HG03045 (cell line): ENCODE measurements at regions not wholly inside any gene's neighbourhood (a gene's known extent, or its start where the extent isn't known, plus 50 kb on each side); places are given as distances from the start of the nearest gene placed in this dataset.
"Not testable (repeated sequence)": the region's sequence is repeated elsewhere in the genome, so short reads cannot be mapped to it uniquely, and the experiment has no call there.

Experiments
- ATAC-seq: cut with Tn5 transposase; IDR thresholded peaks from one replicate; pipeline ENCODE4 v1.9.1; 2021; ENCODE audit warnings: mild to moderate bottlenecking, moderate library complexity; ENCODE audit not compliant: unreplicated experiment

DNA sequence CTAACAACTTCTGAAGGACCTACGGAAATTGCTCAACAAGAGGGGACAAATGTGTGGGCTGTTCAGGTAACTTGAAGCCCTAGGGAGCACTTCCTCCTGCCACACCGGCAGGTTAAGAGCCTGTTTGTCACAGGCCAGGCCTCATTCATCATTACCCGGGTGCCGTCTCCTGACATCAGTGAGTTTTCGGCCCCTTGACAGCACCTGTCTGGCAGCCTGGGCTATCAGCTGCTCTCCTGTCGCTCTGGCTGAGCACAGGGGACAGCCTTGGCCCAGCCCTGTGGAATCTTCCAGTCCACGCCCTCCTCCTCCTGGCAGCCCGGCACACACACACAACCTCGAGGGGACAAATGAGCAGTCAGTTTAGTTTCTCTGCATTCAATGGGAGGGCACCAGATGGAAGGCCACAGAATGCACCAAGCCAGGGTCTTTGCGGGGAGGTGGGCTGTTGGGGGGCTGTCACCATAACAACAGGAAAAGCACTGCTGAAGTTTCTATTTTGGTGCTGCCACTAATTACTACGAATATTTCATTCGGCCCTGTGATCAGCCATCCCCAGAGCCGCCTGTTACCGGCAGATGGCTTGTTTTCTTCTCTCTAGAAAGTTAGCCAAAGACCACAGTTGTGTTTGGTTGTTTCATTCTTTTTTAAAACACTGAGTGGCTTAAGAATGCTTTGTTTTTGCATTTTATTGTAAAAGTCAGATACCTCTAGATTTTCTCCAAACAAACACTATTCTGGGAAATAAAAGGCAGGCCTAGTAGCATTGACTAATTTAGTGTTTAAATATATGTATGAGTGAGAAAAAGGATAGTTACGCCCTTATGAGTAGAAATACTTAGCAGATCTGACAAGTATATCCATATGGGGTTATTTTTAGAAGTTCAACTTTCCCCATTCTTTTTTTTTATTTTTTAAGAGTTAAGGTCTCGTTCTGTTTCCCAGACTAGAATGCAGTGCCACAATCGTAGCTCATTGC, 189.9 kb upstream of the NDUFV2 start:
- ATAC-seq = no peak

DNA sequence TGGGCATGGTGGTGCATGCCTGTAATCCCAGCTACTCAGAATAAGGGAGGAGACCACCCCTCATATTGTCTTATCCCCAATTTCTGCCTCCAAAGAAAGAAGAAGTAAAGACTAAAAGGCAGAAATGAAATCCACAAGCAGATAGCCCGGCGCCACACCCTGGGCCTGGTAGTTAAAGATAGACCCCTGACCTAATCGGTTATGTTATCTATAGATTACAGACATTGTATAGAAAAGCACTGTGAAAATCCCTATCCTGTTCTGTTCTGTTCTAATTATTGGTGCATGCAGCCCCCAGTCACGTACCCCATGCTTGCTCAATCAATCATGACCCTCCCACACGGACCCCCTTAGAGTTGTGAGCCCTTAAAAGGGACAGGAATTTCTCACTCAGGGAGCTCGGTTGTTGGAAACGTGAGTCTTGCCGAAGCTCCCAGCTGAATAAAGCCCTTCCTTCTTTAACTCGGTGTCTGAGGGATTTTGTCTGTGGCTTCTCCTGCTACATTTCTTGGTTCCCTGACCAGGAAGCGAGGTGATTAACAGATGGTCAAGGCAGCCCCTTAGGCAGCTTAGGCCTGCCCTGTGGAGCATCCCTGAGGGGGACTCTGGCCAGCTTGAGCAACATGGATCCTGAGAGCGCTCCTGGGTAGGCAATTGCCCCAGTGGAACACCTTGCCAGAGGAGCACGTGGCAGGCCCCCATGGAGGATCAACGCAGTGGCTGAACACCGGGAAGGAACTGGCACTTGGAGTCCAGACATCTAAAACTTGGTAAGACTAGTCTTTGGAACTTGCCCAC, 188.7 kb upstream of the NDUFV2 start:
- ATAC-seq = not testable (repeated sequence)

DNA sequence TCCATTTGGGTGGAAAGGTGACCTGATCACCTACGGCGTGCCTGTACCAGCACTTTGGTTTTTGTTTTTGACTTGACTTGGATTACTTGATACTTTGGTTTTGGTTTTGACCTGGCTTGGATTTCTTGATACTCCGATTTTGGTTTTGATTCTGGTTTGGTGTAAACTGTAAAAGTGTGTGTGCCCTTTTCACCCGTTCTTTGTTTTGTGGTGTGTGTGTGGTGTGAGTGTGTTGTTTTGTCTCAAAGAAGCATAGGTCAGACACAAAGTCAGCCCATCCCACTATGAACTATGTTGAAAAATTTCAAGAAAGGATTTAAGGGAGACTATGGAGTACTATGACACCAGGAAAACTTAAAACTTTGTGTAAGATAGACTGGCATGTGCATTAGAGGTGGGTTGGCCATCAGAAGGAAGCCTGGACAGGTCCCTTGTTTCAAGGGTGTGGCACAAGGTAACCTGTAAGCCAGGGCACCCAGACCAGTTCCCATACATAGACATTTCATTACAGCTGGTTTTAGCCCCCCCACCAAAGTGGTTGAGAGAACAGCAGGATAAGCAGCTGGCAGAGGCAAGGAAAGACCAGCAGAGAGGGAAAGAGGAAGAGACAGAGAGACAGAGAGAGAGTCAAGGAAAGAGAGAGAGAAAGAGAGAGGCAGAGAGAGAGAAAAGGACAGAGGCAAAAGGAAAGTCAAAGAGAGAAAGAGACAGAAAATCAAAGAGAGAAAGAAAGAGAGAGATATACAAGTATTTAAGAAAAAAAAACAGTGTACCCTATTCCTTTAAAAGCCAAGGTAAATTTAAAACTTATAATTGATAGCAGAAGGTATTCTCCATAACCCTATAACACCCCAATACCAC, 187.9 kb upstream of the NDUFV2 start:
- not testable (repeated sequence) for ATAC-seq

DNA sequence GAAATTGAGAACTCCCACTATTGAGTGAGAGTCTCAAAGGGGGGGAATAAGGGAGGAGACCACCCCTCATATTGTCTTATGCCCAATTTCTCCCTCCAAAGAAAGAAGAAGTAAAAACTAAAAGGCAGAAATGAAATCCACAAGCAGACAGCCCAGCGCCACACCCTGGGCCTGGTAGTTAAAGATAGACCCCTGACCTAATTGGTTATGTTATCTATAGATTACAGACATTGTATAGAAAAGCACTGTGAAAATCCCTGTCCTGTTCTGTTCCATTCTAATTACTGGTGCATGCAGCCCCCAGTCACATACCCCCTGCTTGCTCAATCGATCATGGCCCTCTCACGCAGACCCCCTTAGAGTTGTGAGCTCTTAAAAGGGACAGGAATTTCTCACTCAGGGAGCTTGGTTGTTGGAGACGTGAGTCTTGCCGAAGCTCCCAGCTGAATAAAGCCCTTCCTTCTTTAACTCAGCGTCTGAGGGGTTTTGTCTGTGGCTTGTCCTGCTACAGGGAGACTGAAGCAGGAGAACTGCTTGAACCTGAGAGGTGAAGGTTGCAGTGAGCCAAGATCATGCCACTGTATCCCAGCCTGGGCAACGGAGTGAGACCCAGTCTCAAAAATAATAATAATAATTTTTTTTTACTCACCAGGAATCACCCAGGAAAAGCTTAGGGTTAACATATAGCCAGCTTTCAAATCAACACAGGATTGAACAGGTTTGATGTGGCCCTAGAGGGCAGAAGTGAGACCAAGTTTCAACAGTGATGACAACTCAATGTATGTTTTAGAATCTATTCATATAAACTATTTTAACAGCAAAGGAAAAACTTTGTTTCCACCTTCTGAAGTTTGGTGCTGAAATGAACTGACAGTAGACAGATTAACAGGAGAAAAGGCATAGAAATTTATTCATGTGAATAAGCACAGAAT, 181.4 kb upstream of the NDUFV2 start:
- ATAC-seq = not testable (repeated sequence)

DNA sequence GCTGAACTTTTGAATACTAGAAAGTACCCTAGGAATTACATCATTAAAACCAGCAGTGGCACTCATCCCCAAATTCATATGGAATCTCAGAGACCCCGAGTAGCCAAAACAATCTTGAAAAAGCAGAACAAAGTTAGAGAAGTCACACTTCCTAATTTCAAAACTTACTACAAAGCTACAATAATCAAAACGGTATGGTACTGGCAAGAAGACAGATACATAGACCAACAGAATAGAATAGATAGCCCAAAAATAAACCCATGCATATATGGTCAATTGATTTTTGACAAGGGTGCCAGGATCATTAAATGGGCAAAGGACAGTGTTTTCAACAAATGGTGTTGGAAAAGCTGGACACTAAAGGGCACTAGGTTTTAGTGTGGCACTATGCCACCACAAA, 176.0 kb upstream of the NDUFV2 start:
- no peak for ATAC-seq

DNA sequence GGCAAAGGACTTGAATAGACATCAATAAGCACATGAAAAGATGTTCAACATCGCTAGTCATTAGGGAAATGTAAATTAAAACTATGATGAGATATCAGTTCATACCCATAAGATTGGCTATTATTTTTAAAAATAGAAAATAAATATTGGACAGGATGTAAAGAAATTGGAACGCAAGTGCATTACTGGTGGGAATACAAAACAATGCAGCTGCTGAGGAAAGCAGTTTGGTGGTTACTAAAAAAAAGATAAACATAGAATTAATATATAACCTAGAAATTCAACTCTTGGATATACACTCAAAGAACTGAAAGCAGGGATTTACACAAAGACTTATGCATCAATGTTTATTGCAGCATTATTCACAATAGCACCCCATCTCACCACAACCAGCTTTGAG, 174.5 kb upstream of the NDUFV2 start:
- ATAC-seq = no peak

DNA sequence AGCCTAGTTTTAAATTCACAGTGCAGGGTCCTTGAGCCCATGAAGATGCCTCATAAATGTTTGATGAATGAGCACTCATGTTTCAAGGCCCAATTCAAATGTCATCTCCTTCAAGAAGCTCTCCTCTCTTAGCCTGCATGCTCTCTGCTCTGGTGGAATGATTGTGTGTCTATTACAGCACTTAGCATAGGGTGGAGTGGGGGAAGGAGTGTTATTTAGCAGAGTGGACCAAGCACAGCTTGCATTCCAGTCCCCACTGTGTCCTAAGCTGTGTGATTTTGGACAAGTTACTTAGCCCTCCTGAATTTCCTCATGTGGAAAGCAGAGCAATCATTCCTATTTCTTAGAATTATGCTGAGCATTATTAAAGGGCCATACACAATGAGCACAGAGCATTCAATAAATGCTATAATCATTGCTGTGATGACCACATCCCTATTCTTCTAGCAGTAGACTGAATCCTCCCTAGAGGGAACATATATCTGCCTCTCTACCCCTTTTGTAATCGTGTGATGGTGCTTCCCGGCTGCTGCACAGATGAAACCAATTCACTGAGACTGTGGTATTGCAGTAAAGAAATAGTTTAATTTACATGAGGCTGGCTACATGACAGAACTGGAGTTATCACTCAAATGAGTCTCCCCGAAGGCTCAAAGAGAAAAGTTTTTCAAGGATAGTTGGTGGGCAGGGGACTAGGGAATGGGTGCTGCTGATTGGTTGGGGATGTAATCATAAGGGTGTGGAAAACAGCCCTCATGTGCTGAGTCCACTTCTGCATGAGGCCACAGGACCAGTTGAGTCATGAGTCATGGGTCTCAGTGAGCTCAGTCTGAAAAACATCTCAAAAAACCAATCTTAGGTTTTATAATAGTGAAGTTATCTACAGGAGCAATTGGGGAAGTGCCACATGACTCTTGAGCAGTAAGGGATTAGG, 173.4 kb upstream of the NDUFV2 start:
- ATAC-seq = no peak

DNA sequence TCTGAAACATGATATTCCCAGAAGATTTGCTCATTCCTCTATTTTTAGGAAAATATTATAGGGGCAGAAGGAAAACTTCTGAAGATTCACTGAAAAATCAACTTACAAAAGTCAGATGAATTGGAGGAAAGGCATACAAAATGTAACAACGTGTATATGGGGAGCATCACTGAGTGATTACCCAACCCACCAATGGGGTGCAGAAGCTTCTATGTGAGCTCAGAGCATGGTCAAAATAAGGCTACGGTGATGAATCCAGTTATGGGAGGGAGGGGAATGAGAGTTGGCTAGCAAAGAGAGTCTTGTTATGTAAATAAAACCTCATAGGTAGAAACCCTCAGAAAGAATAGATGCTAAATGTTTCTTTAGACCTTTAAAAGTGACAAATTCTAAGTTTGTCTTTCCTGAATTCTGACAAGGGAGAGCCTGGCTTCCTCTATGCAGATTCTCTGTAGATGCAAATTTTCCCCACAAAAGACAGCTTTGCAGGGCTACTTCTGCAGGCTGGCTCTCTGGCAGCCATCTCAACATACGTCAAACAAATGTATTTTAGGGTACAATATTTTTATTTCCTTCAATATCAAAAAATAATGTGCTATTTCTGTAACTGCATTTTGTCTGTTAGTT, 171.4 kb upstream of the NDUFV2 start:
- ATAC-seq = no peak

DNA sequence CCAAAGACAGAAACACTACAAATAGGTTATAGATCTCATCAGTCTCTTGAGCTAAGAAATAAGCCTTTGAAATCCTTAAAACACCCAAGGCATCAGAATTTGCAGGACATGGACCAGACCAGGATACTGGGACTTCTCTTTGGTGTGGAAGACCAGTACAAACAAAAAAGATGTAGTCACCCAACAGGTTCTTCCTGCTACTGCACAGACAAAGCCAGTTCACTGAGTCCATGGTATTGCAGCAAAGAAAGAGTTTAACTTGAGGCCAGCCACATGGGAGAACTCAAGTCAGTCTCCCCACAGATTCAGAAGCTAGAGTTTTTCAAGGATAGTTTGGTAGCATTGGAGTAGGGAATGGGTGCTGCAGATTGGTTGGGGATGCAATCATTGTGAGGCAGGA, 169.6 kb upstream of the NDUFV2 start:
- ATAC-seq = no peak

DNA sequence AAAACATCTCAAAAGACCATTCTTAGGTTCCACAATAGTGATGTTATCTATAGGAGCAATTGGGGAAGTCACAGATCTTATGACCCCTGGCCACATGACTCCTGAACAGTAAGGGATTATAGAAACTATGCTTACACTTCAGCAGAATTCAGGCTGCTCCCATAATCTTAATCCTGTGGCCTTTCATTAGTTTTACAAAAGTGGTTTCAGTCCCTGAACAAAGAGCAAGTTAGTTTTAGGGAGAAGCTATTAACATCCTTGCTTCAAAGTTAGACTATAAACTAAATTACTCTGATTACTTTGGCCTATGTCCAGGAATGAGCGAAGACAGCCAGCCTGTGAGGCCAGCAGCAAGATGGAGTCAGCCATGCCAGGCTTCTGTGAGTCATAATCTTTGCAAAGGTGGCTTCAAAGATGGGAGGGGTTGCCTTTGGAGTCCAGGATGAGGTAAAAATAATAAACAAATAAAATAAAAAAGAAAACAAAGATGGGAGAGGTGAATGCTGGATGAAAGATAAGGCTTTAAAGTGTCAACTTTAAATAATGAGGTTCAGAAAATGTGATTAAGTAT, 168.7 kb upstream of the NDUFV2 start:
- no peak for ATAC-seq

DNA sequence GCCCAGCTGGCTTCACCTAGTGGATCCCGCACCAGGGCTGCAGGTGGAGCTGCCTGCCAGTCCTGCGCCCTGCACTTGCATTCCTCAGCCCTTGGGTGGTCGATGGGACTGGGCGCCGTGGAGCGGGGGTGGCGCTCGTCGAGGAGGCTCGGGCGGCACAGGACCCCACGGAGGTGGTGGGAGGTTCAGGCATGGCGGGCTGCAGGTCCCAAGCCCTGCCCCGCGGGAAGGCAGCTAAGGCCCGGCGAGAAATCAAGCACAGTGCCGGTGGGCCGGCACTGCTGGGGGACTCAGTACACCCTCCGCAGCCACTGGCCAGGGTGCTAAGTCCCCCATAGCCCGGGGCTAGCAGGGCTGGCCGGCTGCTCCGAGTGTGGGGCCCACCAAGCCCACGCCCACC, 167.2 kb upstream of the NDUFV2 start:
- not testable (repeated sequence) for ATAC-seq

DNA sequence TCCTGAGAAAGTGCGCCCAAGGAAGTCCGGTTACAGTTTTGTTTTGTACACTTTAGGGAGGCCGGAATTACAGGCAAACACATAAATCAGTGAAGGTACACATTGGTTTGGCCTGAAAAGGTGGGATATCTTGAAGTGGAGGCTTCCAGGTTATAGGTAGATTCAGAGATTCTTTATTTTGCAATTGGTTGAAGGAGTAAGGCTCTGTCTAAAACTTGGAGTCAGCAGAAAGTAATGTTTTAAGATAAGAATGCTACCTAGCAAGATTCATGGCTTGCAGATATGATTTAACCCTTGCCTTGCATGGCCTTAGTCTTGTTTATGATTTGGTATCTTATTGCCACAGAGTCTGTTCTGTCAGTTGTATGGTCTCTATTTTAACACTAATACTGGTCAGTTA, 165.9 kb upstream of the NDUFV2 start:
- ATAC-seq = no peak

DNA sequence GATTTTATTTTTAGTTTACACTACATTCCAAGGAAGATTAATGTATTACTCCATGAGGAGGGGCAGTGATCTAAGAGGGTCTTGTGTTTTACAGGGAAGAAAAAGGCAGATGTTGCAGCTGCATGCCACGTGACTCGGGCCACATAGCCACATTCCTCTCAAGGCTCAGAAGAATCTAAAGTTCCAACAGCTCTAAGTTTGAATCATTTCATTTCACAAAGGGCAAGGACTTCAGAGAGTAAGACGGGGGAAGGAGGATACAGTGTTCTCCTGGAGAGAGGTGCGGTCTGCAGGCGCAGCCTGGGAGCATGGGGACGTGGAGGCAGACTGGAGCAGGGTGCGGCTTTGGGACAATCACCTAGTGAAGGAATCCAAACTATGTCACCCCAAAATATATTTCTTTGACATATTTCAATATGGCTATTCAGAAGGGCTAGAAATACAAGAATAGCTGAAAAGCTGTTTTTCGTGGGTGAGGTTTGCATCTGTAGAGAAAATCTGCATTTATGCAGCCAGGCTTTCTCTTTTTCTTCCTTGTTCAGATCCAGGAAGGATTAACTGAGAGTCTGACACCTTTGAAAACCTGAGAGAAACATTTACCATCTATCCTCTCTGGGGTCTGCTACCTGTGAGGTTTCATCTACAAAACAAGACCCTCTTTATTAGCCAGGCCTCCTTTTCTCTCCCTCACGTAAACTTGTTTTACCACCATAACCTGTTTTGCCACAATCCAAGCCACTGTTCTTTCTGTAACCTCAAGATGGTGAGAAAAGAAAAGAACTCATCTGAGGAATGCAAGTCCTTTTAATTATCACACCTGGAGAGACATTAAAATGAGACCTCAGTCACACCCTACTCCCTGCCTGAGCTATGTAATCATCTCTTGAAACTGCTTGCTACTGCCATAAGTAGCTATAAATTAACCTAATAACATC, 165.1 kb upstream of the NDUFV2 start:
- no peak for ATAC-seq

DNA sequence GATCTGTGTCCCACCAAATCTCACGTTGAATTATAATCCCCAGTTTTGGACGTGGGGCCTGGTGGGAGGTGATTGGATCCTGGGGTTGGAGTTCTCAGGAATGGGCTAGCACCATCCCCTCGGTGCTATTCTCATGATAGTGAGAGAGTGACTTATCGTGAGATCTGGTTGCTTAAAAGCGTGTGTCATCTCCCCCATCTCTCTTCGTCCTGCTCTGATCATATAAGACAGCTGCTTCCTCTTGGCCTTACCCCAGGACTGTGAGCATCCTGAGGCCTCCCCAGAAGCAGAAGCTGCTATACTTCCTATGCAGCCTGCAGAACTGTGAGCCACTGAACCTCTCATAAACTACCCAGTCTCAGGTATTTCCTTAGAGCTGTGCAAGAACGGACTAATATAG, 163.7 kb upstream of the NDUFV2 start:
- no peak for ATAC-seq

DNA sequence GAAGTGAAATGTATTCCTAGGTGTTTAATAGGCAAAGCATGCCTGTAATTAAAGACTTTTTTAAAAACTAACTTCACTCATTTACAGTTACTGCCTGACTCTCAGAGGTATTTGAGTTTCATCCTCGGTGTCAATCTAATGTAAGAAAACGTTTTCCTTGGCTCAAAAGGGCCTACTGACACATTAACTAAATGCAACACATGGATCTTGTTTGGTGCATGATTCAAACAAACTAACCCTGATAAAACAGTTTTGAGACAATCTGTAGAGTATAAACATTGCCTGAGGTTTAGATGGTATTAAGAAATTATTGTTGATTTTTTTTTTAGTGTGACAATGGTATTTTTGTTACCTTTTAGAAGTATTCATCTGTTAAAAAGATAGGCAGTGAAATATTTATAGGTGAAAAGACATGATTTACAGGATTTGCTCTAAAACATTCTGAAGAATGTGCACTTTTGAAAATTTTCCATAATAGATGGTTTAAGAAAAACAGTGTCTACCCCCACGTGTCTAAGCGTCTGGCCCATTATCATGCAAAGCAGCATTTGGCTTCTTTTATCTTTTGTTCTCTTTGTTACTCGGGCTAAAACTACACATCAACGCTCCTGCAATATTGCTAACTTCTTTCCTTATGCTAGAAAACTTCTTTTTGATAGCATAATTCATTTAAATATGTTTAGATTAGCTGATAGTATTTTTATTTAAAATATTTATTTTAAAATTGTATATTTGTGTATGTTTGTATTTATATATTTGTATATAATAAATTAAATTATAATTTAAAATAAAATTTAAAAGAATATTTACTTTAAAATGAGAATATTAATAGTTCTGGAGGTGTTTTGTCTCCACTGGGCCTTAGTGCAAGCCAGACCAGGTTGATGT, 160.2 kb upstream of the NDUFV2 start:
- ATAC-seq = no peak
